GM21723 (cell line): ENCODE measurements at regions not wholly inside any gene's neighbourhood (a gene's known extent, or its start where the extent isn't known, plus 50 kb on each side); places are given as distances from the start of the nearest gene placed in this dataset.
"Not testable (repeated sequence)": the region's sequence is repeated elsewhere in the genome, so short reads cannot be mapped to it uniquely, and the experiment has no call there.

Experiments
- ATAC-seq: cut with Tn5 transposase; IDR thresholded peaks from one replicate; pipeline ENCODE4 v1.9.1; 2021; ENCODE audit warnings: mild to moderate bottlenecking, moderate library complexity; ENCODE audit not compliant: unreplicated experiment

- not testable (repeated sequence) for ATAC-seq
Measured at GRCh38 chr11:25488176-25488575, 843.8 kb upstream of the ANO3 start.

- not testable (repeated sequence) for ATAC-seq
Measured at GRCh38 chr11:25501426-25501825, 830.5 kb upstream of the ANO3 start.

GRCh38 chr11:25515576-25515975, 816.4 kb upstream of the ANO3 start:
- ATAC-seq = no peak

- ATAC-seq = no peak
Measured at GRCh38 chr11:25520459-25520858, 811.5 kb upstream of the ANO3 start.

GRCh38 chr11:25527841-25528240, 804.1 kb upstream of the ANO3 start:
- ATAC-seq = no peak

- no peak for ATAC-seq
Measured at GRCh38 chr11:25529572-25529971, 802.4 kb upstream of the ANO3 start.

- ATAC-seq = no peak
Measured at GRCh38 chr11:25535467-25536272, 796.3 kb upstream of the ANO3 start.

GRCh38 chr11:25536289-25536688, 795.6 kb upstream of the ANO3 start:
- ATAC-seq = no peak

- ATAC-seq = no peak
Measured at GRCh38 chr11:25537393-25537792, 794.5 kb upstream of the ANO3 start.

GRCh38 chr11:25547292-25547691, 784.6 kb upstream of the ANO3 start:
- no peak for ATAC-seq

GRCh38 chr11:25562417-25562816, 769.5 kb upstream of the ANO3 start:
- ATAC-seq = no peak

- no peak for ATAC-seq
Measured at GRCh38 chr11:25565846-25566245, 766.1 kb upstream of the ANO3 start.

GRCh38 chr11:25566298-25567200, 765.4 kb upstream of the ANO3 start:
- no peak for ATAC-seq

GRCh38 chr11:25576320-25576719, 755.6 kb upstream of the ANO3 start:
- ATAC-seq = no peak

GRCh38 chr11:25579554-25579953, 752.4 kb upstream of the ANO3 start:
- ATAC-seq = not testable (repeated sequence)

- no peak for ATAC-seq
Measured at GRCh38 chr11:25583596-25583995, 748.3 kb upstream of the ANO3 start.

GRCh38 chr11:25587496-25587895, 744.4 kb upstream of the ANO3 start:
- ATAC-seq = no peak

- no peak for ATAC-seq
Measured at GRCh38 chr11:25593221-25593620, 738.7 kb upstream of the ANO3 start.

GRCh38 chr11:25596701-25597100, 735.2 kb upstream of the ANO3 start:
- no peak for ATAC-seq

- no peak for ATAC-seq
Measured at GRCh38 chr11:25597696-25598095, 734.2 kb upstream of the ANO3 start.

GRCh38 chr11:25602149-25602548, 729.8 kb upstream of the ANO3 start:
- no peak for ATAC-seq

- no peak for ATAC-seq
Measured at GRCh38 chr11:25602959-25603358, 729.0 kb upstream of the ANO3 start.
